Occipital lobe (tissue), 2 donors: ENCODE measurements at regions not wholly inside any gene's neighbourhood (a gene's known extent, or its start where the extent isn't known, plus 50 kb on each side); places are given as distances from the start of the nearest gene placed in this dataset. TPM values are rescaled to one million over a fixed set of nuclear protein-coding genes. Genes with fewer than 3 reads are reported as not detected.

ENCODE experiments used
- DNase-seq: peaks from one replicate; lab custom pipeline; 2025; lab: John Stamatoyannopoulos, UW
- small RNA-seq: library from RNA; depleted of rRNA; stranded (forward); fragments of <200 nt; gene quantifications from one replicate; pipeline ENCODE3, GENCODE V24; 2014

DNA sequence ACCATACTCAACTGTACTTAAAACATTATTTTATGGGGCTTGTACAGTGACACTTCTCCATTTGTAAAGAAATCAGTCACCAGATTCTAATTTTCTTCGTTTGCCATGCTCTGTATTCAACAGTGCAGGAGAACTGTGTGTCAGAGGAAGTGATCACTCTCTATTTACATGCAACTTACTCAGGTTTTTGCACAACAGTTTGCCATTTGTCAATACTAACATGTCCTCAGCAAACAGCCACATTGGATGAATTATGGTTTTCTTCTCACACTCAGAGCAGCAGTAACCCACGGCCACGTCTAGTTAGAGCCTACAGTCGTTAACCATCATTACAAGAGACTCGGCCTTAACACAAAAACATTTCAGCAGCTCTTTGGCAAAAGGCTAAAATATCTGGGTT is 69.2 kb upstream of the SP4 start:
- DNase-seq: no peak

DNA sequence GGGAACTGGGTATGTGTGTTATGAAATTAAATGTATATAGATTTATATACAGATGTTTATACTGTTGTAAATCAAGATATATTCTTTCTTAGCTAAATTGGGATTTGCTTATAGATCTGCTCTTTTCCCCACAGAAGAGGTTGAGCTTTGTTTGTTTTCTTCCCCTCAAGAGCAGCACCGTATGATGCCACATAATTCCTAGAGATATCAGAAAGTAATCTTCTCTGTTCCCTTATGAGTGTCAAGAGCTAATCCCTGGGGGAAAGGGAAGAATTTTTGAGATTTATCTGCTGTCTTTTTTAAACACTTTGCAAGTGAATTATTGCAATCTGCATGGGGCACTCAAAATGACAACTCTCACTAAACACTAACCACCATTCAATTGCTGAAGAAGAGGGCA is 68.7 kb upstream of the SP4 start:
- DNase-seq: no peak

GRCh38 chr7:21361413-21362125 is 66.3 kb upstream of the SP4 start:
- DNase-seq: no peak

DNA sequence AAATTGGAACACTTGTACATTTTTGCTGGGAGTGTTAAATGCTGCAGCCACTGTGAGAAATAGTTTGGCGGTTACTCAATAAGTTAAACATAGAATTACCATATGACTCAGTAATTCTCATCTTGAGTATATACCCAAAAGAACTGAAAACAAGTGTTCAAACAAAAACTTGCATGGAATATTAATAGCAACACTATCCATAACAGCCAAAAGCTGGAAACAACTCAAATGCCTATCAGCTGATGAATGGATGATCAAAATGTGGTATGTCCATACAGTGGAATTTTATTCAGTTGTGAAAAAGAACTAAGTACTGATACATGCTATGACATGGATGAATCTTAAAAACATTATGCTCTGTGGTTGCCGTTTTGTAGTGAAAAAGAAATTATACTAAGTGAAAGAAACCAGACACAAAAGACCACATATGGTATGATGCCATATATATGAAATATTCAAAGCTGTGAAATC is 63.0 kb upstream of the SP4 start:
- no peak for DNase-seq

DNA sequence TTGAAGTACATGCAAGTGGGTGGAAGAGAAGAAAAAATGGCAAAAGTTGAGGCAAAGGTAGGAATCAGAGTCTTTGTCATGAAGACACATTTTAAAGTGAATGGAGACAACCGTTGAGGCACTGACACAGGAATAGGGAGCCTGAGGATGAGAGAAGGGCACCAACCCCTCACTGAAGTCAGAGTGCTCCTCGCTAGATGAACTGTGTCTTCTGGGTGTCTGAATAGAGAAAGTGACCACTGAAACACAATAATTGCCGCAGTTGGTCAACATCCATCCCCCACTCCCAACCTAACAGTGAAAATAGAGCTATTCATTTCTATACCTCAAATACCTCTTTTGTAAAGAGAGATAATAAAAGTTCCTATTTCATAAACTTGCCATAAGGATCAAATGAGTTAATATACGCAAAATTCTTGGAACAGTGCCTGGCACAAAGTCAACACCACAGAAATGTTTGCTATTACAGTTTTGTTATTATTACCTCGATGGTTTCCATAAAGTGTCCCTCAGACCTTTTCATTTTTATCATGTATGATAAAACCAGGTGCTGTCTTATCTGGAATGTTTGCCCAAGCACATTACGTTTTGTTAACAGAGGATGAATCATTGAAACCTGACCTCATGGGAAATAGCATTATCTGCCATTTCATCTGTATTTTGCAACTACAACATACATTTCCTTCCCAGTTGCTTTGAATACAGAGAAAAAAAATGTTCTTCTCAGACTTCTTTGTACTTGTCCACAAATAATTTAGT is 61.8 kb upstream of the SP4 start:
- no peak for DNase-seq

DNA sequence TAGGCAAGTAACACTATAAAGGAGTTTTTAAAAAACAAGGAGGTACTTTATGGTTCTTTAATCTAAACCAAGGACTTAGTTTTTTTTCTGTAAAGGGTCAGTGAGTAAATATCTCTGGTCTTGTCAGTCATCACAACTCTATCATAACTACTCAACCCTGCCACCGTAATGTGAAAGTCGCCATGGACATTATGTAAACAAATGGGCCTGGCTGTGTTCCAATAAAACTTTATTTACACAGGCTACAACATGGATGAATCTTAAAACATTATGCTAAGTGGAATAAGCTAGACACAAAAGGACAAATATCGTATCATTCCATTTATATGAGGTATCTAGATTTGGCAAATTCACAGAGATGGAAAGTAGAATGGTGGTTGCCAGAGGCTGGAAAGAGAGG is 60.8 kb upstream of the SP4 start:
- DNase-seq: no peak

DNA sequence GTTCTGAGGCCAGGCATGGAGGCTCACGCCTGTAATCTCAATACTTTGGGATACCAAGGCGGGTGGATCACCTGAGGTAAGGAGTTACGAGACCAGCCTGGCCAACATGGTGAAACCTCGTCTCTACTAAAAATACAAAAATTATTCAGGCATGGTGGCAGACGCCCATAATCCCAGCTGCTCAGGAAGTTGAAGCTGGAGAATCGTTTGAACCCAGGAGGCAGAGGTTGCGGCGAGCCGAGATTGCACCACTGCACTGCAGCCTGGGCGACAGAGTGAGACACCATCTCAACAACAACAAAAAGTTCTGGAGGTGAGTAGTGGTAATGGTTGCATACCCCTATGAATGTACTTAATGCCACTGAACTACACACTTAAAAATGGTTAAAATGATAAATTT is 60.3 kb upstream of the SP4 start:
- DNase-seq: no peak

GRCh38 chr7:21368317-21368716 is 59.6 kb upstream of the SP4 start:
- no peak for DNase-seq

DNA sequence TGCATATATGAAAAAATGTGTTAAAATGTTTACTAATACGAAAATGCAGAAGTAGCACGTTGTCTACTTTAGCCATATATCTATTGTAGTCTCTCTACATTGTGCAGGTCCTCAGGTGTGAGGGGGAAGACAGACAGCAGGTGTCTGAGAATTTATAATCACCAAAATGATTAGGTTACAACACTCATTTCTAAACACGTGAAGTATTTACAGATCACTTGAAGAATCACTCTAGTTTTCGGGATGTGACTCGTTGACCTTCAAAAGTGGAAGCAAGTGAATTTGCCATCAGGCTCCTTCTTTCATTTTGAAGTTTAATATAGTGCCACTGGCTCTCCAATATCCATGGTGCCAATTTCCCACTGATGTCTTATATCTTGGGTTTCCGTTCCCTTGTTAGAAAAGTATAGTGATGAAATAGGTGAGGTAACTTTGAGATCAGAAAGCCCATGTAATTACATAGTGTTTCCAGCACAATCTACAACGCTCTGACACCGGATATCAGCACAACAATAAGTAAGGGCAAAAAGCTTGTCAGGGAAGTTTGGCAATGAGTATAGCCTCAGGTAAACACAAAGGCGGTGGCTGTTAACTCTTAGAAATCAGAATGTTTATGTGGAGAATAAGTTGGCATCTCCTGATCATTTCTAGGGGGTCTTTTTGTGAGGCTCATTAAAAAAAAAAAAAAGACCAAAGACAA is 57.5 kb upstream of the SP4 start:
- DNase-seq: no peak

DNA sequence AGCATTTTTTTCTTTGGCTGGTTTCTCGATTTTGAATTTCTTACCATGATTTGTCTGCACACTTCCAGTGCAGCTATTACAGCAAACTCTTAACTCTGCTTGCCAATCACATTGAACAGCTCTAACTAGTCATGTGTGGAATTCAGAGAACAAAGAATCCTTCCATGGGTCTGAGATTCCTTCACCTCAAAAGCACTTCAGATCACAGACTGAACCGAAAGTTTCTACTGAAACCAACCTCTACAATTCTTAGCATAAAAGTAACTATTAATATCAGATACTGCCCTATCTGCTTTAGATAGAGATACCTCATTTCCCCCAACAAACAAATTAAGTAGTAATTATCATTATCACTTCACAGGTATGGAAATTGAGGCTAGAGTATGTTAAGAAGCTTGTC is 56.5 kb upstream of the SP4 start:
- DNase-seq: no peak

DNA sequence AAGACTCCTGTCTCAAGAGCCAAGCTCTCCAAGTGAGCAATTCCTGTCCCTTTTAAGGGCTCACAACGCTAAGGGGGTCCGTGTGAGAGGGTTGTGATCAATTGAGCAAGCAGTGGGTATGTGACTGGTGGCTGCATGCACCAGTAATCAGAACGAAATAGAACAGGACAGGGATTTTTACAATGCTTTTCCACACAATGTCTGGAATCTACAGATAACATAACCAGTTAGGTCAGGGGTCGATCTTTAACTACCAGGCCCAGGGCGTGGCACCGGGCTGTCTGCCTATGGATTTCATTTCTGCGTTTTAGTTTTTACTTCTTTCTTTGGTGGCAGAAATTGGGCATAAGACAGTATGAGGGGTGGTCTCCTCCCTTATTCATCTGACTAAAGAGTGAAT is 54.9 kb upstream of the SP4 start:
- DNase-seq: no peak

DNA sequence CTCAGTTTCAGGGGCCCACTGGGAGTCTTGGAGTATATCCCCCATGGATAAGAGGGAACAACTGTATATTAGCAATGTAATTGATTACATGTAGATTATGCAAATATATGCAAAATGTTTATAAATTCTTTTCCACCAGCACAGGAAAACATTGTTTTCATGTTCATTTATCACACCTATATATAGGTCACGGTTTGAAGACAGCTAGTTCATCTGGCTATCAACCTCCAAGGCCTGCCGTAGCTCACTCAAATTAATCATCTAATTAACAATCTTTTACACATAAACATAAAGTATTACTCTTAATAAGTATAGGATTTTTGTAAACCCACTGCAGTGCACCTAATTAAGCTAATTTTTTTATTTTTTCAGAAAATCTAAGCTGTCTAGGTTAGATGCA is 53.7 kb upstream of the SP4 start:
- DNase-seq: no peak

DNA sequence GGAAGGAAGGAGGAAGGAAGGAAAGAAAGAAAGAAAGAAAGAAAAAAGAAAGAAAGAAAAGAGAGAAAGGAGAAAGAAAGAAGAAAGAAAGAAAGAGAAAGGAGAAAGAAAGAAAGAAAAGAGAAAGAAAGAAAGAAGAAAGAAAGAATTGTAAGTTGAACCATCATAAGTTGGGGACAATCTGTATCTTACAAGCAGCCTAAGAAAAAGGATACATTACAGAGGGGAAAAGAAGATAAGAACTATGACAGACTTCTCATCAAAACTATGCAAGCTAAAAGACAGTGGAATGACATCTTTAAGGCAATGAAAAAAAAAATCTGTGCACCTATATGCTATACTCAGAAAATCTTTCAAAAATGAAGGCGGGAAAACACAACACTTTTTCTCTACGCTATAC is 50.3 kb upstream of the SP4 start:
- no peak for DNase-seq

Small RNA genes in the stretch of these regions (small RNA-seq; reads per million reads assigned to genes)
- not detected for gene RN7SL542P
